SHP77 (cell line): ENCODE measurements at regions not wholly inside any gene's neighbourhood (a gene's known extent, or its start where the extent isn't known, plus 50 kb on each side); places are given as distances from the start of the nearest gene placed in this dataset.

Source experiments
- DNase-seq, 2 experiments: peaks; one replicate each; lab custom pipeline; 2025; lab: John Stamatoyannopoulos, UW

DNA sequence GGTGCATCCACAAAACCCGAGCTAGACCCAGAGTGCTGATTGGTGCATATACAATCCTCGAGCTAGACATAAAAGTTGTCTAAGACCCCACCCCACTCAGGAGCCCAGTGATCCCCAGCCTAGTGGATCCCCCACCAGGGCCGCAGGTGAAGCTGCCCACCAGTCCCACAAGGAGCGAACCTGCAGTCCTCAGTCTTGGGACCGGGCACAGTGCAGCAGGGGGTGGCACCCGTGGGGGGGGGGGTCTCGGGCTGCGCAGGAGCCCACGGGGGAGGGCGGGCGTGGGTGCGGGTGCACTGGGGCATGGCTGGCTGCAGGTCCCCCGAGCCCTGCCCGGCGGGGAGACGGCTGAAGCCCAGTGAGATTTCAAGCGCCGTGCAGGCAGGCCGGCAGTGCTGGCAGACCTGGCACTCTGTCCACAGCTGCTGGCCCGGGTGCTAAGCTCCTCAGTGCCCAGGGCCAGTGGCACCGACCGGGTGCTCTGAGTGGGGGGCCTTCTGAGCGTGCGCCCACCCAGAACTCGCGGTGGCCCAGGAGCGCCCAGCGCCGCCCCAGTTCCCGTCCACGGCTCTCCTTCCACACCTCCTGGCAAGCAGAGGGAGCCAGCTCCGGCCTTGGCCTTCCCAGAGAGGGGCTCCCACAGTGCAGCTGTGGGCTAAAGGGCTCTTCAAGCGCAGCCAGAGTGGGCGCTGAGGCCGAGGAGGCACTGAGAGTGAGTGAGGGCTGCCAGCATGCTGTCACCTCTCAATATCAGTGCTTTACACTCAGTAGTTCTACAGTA, 989.1 kb downstream of the FAM181B start:
- no peak for DNase-seq

DNA sequence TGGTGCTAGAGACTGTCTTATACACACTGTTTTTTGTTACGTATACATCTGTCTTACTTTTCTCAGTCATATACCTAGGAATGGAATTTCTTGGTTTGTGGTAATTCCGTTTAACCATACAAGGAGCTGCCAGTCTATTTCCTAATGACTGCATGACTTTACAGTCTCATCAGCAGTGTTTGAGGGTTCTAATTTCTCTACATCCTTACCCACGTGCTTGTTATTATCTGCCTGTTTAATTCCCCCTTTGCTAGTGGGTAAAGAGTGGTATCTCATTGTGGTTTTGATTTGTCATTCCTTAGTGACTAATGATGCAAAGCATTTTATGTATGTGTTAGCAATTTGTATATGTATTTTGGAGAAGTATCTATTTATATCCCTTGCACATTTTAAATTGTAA, 1008.0 kb downstream of the FAM181B start:
- DNase-seq, result no peak

DNA sequence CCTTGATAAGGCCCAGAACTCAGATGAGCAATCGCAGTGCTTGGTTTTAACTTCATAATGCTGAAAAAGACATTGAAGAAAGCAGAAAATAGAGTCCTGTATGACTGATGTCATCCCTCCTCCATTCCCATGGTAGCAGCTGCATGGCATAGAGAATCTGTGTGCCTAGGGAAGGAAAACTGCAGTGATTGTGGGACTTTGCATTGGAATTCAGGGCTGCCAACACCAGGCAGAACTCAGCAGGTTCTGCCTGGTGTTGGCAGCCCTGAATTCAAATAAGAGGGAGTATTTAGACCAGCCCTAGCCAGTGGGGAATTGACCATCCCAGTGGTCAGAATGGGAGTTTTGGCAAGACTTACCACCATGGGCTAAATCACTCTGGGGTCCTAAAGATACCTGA, 1016.0 kb downstream of the FAM181B start:
- no peak for DNase-seq

DNA sequence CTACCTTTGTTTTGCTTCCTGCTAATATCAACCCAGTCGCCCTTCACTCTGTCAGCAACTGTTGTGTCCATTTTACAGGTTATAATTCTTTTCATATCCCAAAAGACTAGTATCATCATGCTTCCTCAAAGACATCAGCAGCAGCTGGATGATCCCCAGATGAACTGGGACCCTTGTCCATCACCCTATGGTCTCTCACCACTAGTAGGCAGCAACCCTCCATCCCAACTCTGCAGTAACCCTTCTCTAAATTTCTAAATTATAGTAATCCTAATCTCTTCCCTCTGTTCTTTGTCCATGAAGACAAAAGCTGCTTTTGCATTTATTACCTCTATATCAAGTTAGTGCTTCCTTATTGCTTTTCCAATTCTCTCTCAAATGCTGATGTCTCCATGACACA, 1025.8 kb downstream of the FAM181B start:
- no peak for DNase-seq

DNA sequence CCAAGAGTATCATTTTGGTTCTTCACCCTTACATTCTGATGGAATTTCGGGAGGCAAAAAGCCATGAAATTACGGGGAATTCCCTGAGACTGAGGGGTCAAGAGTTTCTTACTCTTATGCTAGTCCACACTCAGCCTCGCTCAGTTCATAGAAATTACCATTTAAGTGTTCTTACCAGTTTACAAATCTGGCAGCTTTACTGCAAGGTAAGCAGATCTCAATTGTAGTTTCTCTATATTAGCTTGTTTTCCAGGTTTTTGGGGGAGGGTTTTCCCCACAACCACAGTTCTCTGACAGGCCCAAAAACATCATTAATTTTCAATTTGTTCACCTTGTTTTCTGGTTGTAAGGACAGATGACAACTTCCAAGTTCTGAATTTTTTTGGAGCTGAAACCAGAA, 1028.4 kb downstream of the FAM181B start:
- DNase-seq, result no peak

DNA sequence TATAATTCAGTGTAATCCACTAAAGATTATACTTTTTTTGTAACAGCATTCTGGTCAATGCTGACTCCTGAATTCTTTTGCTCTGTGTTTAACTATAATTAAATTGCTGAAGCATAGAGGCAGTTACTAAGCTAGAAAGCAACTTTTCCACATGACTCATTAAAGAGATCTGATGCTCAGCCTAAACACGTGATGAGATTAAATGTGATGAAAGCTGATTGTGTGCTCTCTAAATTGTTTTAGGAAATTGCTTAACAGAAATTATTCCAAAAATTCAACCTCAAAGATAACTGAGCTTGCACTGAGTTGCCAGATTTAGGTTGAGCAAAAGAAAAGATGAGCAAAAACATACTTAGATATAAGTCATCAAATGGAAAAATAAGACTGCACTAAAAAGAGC, 1033.6 kb downstream of the FAM181B start:
- DNase-seq, result no peak

DNA sequence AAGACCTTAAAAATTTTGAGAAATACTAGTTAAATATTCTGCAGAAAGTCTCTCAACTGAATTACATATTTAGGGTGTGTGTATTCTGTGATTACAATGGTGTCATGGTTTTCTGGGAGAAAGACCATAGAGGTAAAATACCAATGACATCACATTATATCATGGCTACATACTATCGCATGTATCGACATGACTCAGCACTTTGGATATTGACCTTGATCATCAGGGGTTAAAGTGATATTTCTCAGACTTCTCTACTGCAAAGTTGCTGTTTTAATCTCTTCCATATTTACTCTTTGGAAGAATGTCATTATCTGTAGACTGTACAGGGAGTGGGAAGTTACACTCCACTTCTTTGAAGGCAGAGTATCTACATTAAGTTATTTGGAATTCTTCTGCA, 1046.6 kb downstream of the FAM181B start:
- DNase-seq, result no peak

DNA sequence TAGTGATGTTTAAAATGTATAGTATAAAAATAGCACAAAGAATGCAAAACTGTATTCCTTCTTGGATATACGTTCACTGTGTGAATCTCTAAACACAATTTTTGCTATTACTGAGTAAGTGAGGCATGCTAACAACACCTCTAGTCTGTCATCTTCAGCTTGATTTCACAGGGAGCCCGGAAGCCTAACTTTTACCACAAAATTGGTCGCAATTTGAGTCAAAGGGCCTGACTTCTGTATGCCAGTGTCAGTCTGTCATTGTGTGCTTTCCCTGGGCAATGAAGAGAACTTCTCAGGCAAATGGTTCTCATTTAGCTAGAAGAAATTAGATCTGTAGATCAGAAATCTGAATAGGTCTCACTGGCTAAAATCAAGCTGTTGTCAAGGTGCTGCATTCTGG, 1059.5 kb downstream of the FAM181B start:
- DNase-seq, result no peak

DNA sequence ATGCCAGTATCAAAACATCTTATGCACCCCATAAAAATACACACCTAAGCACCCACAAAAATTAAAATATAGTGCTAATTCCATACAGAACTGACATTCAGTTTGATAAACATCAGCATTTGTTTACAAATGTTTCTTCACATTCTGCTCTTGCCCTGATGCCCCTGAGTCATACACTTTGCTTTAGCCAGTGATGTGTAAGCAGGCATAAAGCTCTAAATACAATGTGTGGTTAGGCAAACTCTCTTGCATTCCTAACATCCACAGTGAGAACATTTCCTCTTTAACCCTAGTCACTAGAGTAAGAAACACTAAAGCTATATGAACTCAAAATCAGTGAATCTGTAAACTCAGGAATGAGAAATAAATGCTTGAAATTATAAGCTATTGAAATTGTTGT, 1060.7 kb downstream of the FAM181B start:
- no peak for DNase-seq

DNA sequence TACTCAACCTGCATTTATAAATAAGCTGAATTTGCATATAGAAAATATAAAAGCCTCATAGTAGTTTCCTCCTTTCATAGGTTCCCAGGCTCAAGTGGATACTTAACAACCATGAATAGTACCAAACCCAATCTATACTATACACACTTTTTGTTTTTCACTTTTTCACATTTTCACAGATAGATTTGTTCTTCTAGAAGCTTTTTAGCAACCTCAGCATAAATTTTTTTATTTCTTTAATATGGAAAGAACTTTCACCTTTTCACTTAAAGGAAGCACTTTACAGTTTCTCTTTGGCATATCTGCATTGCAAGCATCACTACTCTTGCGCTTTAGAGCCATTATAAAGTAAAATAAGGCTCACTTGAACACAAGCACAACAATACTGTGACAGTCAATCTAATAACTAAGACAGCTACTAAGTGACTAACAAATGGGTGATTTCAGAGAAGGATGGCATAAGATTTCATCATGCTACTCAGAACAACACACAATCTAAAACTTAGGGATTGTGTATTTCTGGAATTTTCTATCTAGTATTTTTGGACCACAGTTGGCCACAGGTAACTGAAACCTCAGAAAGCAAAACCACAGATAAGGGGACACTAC, 1063.6 kb downstream of the FAM181B start:
- no peak for DNase-seq

DNA sequence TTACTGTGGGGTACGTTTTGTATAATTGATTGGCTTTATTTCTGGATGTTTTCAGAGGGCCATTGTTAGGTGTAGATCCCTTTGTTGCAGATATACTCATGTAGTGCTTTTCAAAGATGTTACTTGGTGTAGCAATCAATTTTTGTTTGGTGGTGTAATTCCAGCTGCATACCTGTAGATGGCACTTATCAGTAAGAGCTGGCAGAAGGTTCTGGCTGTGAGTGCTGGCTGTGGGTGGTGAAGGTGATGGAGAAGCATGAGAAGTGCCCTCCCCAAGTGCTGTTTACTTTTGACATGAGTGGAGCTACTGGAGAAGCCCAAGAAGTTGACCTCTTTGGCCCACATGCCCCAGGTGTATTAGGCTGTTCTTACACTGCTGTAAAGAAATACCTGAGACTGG, 1074.9 kb downstream of the FAM181B start:
- DNase-seq, result peak; percentile 3 to 7

DNA sequence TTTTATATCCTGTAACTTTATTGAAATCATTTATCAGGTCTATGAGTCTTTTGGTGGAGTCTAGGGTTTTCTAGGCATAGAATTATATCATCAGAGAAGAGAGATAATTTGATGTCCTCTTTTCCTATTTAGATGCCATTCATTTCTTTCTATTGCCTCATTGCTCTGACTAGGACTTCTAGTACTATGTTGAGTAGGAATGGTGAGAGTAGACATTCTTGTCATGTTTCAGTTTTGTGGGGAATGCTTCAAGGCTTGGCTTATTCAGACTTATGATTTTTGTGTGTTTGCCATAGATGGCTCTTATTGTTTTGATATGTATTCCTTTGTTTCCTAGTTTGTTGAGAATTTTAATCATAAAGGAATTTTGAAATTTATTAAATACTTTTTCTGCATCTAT, 1078.3 kb downstream of the FAM181B start:
- DNase-seq, result no peak

DNA sequence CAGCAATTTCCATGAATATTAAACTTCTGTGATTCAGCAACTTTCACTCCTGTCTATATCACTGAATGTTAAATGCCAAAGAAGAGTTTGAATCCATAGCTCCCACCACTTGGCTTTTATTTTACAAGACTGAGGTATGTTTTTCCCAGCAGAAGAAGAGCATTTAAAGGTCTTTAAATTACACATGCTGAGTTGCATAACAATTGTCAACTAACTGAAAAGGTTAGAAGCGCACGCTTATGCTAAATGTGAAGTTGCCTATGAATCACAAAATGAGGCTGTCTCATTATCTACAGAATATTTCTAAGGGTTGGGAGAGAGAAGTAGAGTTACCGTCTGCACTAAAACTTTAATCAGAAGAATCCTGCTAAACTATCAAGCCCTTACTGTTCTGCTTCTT, 1086.3 kb downstream of the FAM181B start:
- DNase-seq, result no peak

DNA sequence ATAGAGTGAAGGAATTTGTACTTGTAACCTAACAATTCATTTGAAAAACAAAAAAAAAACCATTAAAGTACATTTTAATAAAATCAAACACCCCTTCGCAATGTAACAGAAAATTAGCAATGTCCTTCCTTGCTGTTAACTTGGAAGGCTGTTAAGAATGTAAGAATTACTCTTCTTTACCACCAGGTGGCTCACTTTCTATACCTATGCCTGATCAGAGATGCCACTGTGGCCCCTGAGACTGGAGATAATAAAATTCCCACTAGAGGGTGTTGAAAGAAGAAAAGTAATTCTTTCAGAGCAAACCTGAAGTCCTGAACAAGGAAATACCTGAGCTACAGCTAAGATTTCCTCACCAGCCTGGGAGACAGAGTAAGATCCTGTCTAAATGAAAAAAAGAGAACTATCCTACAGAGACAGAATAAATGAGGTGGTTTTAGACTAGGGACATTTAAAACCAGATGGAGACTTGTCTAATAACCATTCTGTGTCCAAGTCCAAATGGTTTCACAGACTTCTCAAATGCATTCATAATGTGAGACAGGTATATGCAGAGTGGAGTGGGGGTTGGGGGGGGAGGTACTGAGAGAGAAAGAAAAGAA, 1089.3 kb downstream of the FAM181B start:
- peak; percentile 68 for DNase-seq

DNA sequence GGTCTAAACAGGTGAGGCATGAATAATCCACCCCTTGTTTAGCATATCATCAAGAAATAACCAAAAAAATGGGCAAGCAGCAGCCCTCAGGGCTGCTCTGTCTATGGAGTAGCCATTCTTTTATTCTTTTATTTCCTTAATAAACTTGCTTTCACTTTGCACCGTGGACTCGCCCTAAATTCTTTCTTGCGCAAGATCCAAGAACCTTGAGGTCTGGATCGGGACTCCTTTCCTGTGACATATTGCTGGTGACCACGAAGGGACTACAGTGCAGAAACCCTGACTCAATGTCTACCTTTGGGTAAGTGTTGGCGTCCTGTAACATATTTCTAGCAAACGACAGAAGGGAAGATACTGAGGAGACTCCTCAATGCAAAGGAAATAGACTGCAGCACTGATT, 1099.2 kb downstream of the FAM181B start:
- DNase-seq, result no peak

DNA sequence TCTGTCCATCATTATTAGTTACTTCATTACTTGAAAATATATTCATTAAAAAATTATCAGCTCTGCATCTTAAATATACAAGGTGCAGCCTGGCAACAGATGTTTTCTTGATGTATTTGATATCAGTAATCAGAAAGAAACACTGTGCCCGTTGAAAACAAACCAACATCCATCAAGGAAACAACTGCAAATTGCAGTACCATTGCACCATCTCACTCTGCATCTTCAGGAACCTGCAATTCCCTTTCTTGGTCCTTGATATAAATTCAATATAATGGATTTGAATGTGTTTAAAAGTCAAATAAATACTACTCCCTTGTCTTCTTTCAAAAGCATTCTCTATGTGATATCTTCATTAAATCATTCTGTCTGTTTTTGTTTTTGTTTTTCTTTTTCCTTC, 1131.2 kb downstream of the FAM181B start:
- DNase-seq, result no peak

DNA sequence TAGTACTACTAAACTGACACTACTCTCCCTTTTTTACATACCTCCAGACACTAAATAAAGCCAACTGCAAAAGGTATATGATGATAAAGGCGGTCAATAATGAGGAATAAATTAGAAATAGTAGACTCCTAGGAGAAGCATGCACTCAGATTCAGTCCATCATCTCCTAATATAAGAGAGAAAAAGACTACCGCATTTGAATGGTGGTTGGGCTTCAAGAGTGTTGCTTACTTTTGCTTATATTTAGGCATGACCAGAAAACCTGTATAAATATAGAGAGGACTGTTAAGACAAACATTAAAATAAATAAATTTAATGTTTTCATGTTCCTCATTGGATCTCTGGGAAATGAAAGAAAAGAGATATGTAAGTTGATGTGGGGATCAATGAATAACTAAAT, 1137.0 kb downstream of the FAM181B start:
- peak; percentile 5 to 7 for DNase-seq

DNA sequence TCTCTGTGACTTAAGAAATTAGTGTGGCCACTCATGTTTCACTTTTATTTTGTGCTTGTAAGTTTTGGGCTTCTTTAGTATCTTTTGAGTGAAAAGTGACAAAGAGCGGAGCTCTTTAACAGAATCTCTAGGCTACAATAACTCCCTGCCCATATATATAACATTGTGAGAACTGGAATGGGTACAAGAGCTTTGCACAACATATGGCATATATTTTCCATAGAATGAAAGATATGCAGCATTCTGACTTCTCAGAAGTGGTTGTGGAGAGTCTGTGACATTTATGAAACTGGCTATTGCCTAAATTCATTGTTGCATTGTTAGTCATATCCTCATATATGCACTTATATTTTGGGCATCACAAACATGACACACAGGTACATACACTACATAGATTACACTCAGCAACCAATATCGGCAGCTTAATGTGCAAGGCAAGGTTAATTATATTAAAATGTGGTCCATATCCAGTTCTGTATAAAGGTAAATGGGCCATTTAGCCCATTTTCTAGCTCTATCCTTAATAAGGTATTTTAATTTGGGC, 1148.2 kb downstream of the FAM181B start:
- no peak for DNase-seq

DNA sequence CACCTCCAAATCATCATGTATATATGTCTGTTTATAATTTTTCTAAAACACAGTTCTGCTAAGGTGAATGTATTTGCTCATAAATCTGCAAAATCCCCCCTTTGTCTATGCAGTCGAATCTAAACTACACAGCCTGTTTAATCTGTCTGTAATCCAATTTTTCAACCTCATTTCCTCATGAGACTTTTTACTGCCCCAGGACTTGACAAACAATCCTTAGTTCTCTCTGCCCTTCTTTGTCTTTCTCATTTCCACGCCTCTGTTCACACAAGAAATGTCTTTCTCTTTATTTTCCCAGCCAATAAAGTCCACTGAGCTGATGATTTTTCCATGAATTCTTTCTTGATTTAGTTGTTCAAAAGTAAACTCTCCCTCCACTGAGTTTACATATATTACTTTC, 1154.3 kb downstream of the FAM181B start:
- no peak for DNase-seq

DNA sequence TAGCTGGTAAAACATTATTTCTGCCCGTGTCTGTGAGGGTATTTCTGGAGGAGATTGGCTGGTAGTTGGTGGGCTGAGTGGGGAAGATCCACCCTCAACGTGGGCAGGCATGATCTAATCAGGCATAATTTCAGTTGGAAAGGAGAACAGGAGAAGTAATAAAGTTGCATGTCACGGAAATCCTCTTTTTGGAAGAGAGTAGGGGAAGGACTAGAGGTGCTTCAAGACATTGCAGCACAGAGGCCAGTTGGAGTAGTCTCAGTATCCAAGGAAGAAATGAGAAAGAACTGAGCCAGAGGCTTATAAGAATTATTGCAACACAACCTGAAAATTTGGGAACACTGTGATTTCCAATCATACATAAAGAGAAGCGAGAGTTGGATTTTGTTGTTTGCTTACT, 1155.1 kb downstream of the FAM181B start:
- no peak for DNase-seq

DNA sequence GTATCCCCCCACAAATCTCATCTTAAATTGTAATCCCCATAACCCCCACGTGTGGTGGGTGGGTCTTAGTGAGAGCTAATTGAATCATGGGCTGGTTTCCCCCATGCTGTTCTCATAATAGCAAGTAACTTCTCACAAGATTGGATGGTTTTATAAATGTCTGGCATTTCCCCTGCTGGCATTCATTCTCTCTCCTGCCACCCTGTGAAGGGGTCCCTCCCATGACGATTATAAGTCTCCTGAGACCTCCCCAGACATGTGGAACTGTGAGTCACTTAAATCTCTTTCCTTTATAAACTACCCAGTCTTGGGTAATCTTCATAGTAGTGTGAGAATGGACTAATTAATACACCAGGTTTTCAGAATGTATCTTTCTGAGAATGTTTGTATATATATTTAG, 1159.4 kb downstream of the FAM181B start:
- no peak for DNase-seq

DNA sequence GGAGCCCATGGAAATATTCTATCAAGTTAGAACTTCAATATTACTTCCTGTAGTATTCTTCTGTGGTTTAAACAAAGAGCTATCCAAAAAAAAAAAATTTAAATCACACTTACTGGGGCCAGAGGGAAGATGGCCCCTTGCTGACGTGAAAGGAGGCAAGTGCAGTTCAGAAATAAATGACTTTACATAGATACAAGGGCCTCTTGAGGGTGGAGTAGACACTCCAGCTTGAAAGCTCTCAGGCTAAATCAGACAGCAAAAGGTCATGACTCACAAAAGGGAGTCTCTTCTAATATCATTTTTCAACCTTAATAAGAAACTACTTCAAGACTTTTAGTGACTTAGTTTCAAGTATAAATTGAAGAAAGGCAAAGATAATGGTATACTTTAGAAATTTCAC, 1160.3 kb downstream of the FAM181B start:
- no peak for DNase-seq

DNA sequence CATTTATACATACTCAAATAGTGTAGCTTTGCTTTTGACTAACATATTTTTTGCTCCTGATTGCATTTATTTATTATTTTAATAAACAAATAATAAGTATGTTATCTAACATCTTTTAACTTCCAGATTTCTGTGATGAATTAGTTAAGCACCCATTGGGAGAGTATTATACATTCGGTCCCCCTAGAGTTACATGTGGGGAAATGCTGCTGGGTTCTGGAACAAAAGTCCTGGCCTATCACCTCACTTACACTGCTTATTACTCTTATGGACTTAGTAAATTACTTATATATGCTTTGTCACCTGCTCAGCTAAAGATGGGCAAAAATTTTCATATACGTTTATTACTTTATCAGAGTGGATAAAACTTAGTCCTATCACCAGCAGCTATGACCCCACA, 1163.0 kb downstream of the FAM181B start:
- no peak for DNase-seq
